Panc1 (cell line): ENCODE measurements at regions not wholly inside any gene's neighbourhood (a gene's known extent, or its start where the extent isn't known, plus 50 kb on each side); places are given as distances from the start of the nearest gene placed in this dataset.

Experiments used
- CTCF ChIP-seq: fragments of 450-650 bp; IDR thresholded peaks from 2 replicates; pipeline ENCODE4 v1.5.1; 2017; ENCODE audit warnings: mild to moderate bottlenecking
- POLR2AphosphoS5 ChIP-seq: IDR thresholded peaks from 2 replicates; pipeline ENCODE4 v1.6.1; 2012; ENCODE audit warnings: mild to moderate bottlenecking, low read depth, low read length, moderate library complexity
- REST ChIP-seq, 2 experiments: IDR thresholded peaks; 2 replicates each; pipeline ENCODE4 v1.6.1; 2011 to 2012; ENCODE audit warnings: low read depth in 2 of 2, control low read depth in 1 of 2, low read length in 1 of 2, mild to moderate bottlenecking in 1 of 2, moderate library complexity in 1 of 2; ENCODE audit not compliant: insufficient read depth in 1 of 2
- SIN3A ChIP-seq: IDR thresholded peaks from 2 replicates; pipeline ENCODE4 v1.6.1; 2012; ENCODE audit warnings: low read depth, mild to moderate bottlenecking, low read length, moderate library complexity, borderline replicate concordance; ENCODE audit not compliant: insufficient read depth
- TCF7L2 ChIP-seq: IDR thresholded peaks from 2 replicates; pipeline ENCODE4 v1.6.1; 2011; ENCODE audit warnings: mild to moderate bottlenecking, low read depth, low read length, inconsistent platforms

- TF ChIP-seq SIN3A = no peak
- no peak for TF ChIP-seq REST (IDR thresholded peaks at IDR 0.05; ENCODE audit: insufficient read depth in 1 of 2, low read depth in 2 of 2, low read length in 1 of 2)
- no peak for TF ChIP-seq CTCF
- TF ChIP-seq POLR2AphosphoS5 = no peak
- no peak for TF ChIP-seq TCF7L2
These were observed 740.5 kb downstream of the GALR1 start for GRCh38 chr18:77990131-77990530.
